Spleen (tissue), 11 donors: ENCODE measurements at regions not wholly inside any gene's neighbourhood (a gene's known extent, or its start where the extent isn't known, plus 50 kb on each side); places are given as distances from the start of the nearest gene placed in this dataset.
A peak's percentile ranks its signal among the peaks of the same experiment; 100 is the strongest.
"Not testable (repeated sequence)": the region's sequence is repeated elsewhere in the genome, so short reads cannot be mapped to it uniquely, and the experiment has no call there.

Source experiments
- DNase-seq: peaks from one replicate; pipeline ENCODE4 v3.0.0-alpha.2; 2020
- H3K27ac ChIP-seq, 8 donors: fragments of 200-600 bp; sonication (generic) in 7 of 8; 1 replicate in 4 of 8; 2 replicates in 4 of 8; pipeline versions ENCODE4 v1.5.0 to v1.8.0; 2016 to 2021; ENCODE audit warnings: inconsistent platforms in 4 of 8, mild to moderate bottlenecking in 4 of 8, moderate library complexity in 1 of 8
- H3K27me3 ChIP-seq, 7 donors: fragments of 200-600 bp; sonication (generic) in 6 of 7; replicated peaks in 1 of 7; 1 replicate in 4 of 7; 2 replicates in 3 of 7; pipeline versions ENCODE4 v1.5.0 to v1.8.0; 2016 to 2021; ENCODE audit warnings: inconsistent platforms in 3 of 7, mild to moderate bottlenecking in 1 of 7
- H3K36me3 ChIP-seq, 6 donors: fragments of 200-600 bp; sonication (generic) in 5 of 6; 1 replicate in 4 of 6; 2 replicates in 2 of 6; pipeline versions ENCODE4 v1.5.0 to v1.8.0; 2016 to 2021; ENCODE audit warnings: inconsistent platforms in 2 of 6
- H3K4me1 ChIP-seq, 6 donors: fragments of 200-600 bp; sonication (generic) in 5 of 6; 1 replicate in 3 of 6; 2 replicates in 3 of 6; pipeline versions ENCODE4 v1.5.0 to v1.8.0; 2016 to 2021; ENCODE audit warnings: inconsistent platforms in 3 of 6
- H3K4me3 ChIP-seq, 8 donors: fragments of 200-600 bp; sonication (generic) in 7 of 8; 1 replicate in 4 of 8; 2 replicates in 4 of 8; pipeline versions ENCODE4 v1.5.0 to v1.8.0; 2016 to 2021; ENCODE audit warnings: inconsistent platforms in 4 of 8, mild to moderate bottlenecking in 4 of 8, moderate library complexity in 2 of 8
- H3K9me3 ChIP-seq, 8 donors: fragments of 200-600 bp; sonication (generic) in 7 of 8; 1 replicate in 4 of 8; 2 replicates in 4 of 8; pipeline versions ENCODE4 v1.5.0 to v1.8.0; 2016 to 2021; ENCODE audit warnings: inconsistent platforms in 4 of 8
- POLR2A ChIP-seq, 3 donors: fragments of 450-650 bp; IDR thresholded peaks; one replicate each; pipeline ENCODE4 v1.5.1; 2017; ENCODE audit warnings: antibody characterized with exemption in 3 of 3, mild to moderate bottlenecking in 1 of 3
- POLR2AphosphoS5 ChIP-seq, 3 donors: sonication (generic); formaldehyde crosslinking; IDR thresholded peaks; one replicate each; pipeline ENCODE4 v1.5.1; 2017; ENCODE audit warnings: antibody characterized with exemption in 3 of 3
- WGBS, 5 donors: extraction: QIAGEN DNeasy Blood & Tissue Kit in 3 of 5; methylation state at CpG; one replicate each; pipeline versions ENCODE4 v1.1.5 to v1.1.7; 2013 to 2018; 5-methylcytosine and 5-hydroxymethylcytosine counted together
- intact Hi-C: fragments of 100-400 bp; cut with DNase I; formaldehyde crosslinking; loops from one replicate; pipeline ENCODE4 v1.15.0; 2023; ENCODE audit warnings: low total_unique reads
- TF ChIP-seq, protein P1 (sequence below), 11 experiments: fragments of 200-600 bp in 7 of 11; fragments of 450-650 bp in 4 of 11; sonication (generic) in 4 of 11; IDR thresholded peaks in 8 of 11; conservative IDR thresholded peaks in 3 of 11; 1 replicate in 7 of 11; 2 replicates in 4 of 11; pipeline versions ENCODE4 v1.4.0 to v1.8.0; 2016 to 2021; ENCODE audit warnings: antibody characterized with exemption in 11 of 11, inconsistent platforms in 4 of 11, mild to moderate bottlenecking in 1 of 11
- donor health status: healthy with polysubstance abuse.
- donor health status: DM: no; HTN: no; CAD: no; lungs with moderate emphysema.
- donor health status: DM: no; HTN: no; CAD: no.
- donor health status: Bipolar disorder and iron deficiency.
- donor health status: healthy.
- donor health status: DM: no; HTN: no; CAD: no.
- donor health status: DM: yes; HTN: yes; CAD: no.

DNA sequence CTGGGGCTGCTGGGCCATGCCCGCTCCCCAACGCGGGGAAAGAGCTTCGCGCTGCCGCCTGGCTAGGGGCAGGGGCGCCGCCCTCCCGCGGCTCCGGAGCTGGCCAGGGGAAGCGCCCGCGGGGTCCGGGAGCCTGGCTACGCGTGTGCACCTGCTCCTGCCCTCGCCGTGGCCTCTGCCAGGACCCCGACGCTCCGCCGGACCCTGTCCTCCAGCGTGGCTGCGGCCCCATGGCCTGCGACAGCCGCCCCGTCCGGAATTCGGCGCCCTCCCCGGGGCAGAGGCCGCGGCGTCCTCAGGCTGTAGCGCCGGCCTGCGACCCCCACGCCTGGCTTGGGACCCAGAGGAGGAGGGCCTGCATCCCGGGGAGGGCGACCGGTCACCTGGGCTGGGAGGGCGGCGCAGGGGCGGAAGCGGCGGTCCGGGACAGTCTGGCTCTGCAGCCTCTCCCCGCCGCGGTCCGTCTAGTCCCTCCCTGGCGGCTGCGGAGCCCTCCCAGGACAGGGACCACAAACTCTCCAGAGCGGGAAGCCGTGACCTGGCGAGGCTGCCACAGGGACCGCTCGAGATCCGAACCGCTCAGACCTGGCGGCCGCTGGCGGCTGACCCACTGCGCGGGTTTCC is 85.6 kb downstream of the ALG10 start:
- WGBS, 5 donors = 7 to 38% (median 19%) methylated on average over 27 to 66 of the region's 66 CpGs
- intact Hi-C loops = no loop called here
- Histone ChIP-seq H3K36me3 (no peaks in the 10 kb centered on the region), H3K27ac (no peak overlapping the region), H3K4me3 (no peak overlapping the region), H3K9me3 (no peaks in the 10 kb centered on the region), H3K27me3 (peaks cover 0 to 48% (median 15%) of the 10 kb centered on the region in 7 donors), H3K4me1 (peaks cover 0 to 6% (median 0%) of the 10 kb centered on the region in 6 donors)
- no peak for TF ChIP-seq POLR2AphosphoS5 (IDR thresholded peaks at IDR 0.05)
- DNase-seq = peak; percentile 72

DNA sequence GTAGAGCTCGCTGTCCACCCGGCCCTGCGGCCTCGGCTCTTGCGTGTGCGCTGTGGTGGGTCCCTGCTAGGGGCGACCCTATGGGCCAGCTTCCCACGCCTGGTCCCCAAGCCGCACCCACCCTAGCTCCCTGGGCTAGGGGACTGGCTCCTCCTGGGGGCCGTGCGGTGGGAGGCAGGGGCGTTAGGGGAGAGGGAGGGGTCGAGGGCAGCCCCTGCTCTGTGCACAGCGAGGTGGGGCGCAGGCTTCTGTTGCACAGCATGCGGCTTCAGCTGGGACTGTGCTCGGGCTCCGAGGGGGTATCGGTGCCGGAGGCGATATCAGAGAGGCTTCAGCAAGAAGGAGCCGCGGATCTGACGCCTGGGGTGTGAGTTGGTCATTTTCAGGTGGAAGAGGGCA is 86.1 kb downstream of the ALG10 start:
- intact Hi-C loops = no loop called here
- Histone ChIP-seq H3K27me3 (peaks cover 0 to 48% (median 15%) of the 10 kb centered on the region in 7 donors), H3K36me3 (no peaks in the 10 kb centered on the region), H3K9me3 (no peaks in the 10 kb centered on the region), H3K4me1 (peaks cover 0 to 6% (median 0%) of the 10 kb centered on the region in 6 donors), H3K4me3 (no peak overlapping the region), H3K27ac (no peak overlapping the region)
- TF ChIP-seq POLR2AphosphoS5 (IDR thresholded peaks at IDR 0.05) = no peak
- no peak for TF ChIP-seq POLR2A (IDR thresholded peaks at IDR 0.05)
- TF ChIP-seq, protein P1, sequence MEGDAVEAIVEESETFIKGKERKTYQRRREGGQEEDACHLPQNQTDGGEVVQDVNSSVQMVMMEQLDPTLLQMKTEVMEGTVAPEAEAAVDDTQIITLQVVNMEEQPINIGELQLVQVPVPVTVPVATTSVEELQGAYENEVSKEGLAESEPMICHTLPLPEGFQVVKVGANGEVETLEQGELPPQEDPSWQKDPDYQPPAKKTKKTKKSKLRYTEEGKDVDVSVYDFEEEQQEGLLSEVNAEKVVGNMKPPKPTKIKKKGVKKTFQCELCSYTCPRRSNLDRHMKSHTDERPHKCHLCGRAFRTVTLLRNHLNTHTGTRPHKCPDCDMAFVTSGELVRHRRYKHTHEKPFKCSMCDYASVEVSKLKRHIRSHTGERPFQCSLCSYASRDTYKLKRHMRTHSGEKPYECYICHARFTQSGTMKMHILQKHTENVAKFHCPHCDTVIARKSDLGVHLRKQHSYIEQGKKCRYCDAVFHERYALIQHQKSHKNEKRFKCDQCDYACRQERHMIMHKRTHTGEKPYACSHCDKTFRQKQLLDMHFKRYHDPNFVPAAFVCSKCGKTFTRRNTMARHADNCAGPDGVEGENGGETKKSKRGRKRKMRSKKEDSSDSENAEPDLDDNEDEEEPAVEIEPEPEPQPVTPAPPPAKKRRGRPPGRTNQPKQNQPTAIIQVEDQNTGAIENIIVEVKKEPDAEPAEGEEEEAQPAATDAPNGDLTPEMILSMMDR (IDR thresholded peaks at IDR 0.05 in 8 of 11, conservative IDR thresholded peaks at IDR 0.05 in 3 of 11) = no peak
- no peak for DNase-seq
- WGBS, 5 donors = 31 to 50% (median 48%) methylated on average over 22 to 24 of the region's 24 CpGs

- H3K4me3 ChIP-seq = no peak overlapping the region
- TF ChIP-seq POLR2AphosphoS5 (IDR thresholded peaks at IDR 0.05) (no peak), POLR2A (IDR thresholded peaks at IDR 0.05) (no peak)
- TF ChIP-seq, protein P1 (IDR thresholded peaks at IDR 0.05 in 8 of 11, conservative IDR thresholded peaks at IDR 0.05 in 3 of 11) = no peak
- peaks cover 0 to 6% (median 0%) of the 10 kb centered on the region in 6 donors for H3K4me1 ChIP-seq
- H3K36me3 ChIP-seq = no peaks in the 10 kb centered on the region
- intact Hi-C loops = no loop called here
- no peak overlapping the region for H3K27ac ChIP-seq
- H3K9me3 ChIP-seq = no peaks in the 10 kb centered on the region
- WGBS, 5 donors = 86 to 96% (median 87%) methylated on average over 2 to 5 of the region's 5 CpGs
- H3K27me3 ChIP-seq = peaks cover 0 to 48% (median 15%) of the 10 kb centered on the region in 7 donors
- peak; percentile 52 for DNase-seq
These were observed 86.7 kb downstream of the ALG10 start for GRCh38 chr12:34108967-34109366.

GRCh38 chr12:34109390-34109789 is 87.1 kb downstream of the ALG10 start:
- H3K9me3 ChIP-seq = no peaks in the 10 kb centered on the region
- TF ChIP-seq POLR2A (IDR thresholded peaks at IDR 0.05) (no peak), POLR2AphosphoS5 (IDR thresholded peaks at IDR 0.05) (no peak)
- TF ChIP-seq, protein P1 (IDR thresholded peaks at IDR 0.05 in 8 of 11, conservative IDR thresholded peaks at IDR 0.05 in 3 of 11) = no peak
- H3K4me3 ChIP-seq = no peak overlapping the region
- peaks cover 0 to 6% (median 0%) of the 10 kb centered on the region in 6 donors for H3K4me1 ChIP-seq
- intact Hi-C loops = no loop called here
- DNase-seq = peak; percentile 51
- no peaks in the 10 kb centered on the region for H3K36me3 ChIP-seq
- H3K27ac ChIP-seq = no peak overlapping the region
- WGBS, 5 donors = 81 to 95% (median 87%) methylated on average over 4 to 5 of the region's 5 CpGs
- H3K27me3 ChIP-seq = peaks cover 0 to 48% (median 15%) of the 10 kb centered on the region in 7 donors

GRCh38 chr12:34109909-34110531 is 87.7 kb downstream of the ALG10 start:
- H3K27me3 ChIP-seq = peaks cover 0 to 48% (median 15%) of the 10 kb centered on the region in 7 donors
- intact Hi-C loops, H3K9me3 ChIP-seq, H3K4me1 ChIP-seq, DNase-seq, H3K36me3 ChIP-seq, H3K4me3 ChIP-seq, H3K27ac ChIP-seq: not testable (repeated sequence)
- 76 to 86% (median 83%) methylated on average over 8 of the region's 8 CpGs for WGBS, 5 donors
